HG02642 (cell line): ENCODE measurements at regions not wholly inside any gene's neighbourhood (a gene's known extent, or its start where the extent isn't known, plus 50 kb on each side); places are given as distances from the start of the nearest gene placed in this dataset.
A peak's percentile ranks its signal among the peaks of the same experiment; 100 is the strongest.

Experiments used
- ATAC-seq: cut with Tn5 transposase; IDR thresholded peaks from one replicate; pipeline ENCODE4 v1.9.1; 2021; ENCODE audit warnings: mild to moderate bottlenecking; ENCODE audit not compliant: unreplicated experiment, poor library complexity

DNA sequence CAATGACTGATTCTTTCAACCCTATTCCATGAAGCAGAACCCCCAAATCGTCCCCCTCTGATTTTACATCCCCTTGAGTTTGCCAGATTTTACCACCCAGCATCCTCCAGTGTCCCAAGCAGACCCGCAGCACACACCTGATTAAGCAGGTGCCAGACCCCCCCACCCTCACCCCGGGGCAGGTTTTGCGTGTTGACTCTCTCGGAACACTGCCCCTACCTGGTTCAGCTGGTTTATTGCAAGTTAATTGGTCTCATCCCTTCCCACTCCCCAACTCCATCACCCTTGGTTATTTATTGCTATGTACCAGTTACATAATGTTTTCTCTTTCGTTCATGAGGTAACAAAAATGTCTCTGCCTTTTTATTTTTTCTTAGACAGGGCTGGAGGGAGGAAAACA, 258.4 kb downstream of the BCOR start:
- no peak for ATAC-seq

DNA sequence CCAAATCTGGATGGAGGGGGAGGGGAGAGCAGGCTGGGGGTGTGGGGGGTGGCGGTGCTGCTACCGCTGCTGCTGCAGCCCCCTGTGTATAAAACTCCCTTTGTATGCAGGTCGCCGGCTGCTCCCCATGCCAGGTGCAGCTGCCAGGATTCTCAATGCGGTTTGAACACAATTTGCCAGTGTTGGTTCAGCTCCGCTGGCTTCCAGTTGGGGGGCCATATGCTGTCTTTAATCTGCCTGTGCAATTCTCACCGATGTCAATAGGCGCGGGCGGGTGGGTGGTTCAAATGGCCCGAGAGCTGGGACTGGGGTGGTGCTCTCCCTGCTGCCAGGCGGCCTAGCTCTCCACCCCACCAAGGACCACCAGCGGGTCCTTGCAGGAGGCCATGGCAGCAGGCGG, 257.6 kb downstream of the BCOR start:
- no peak for ATAC-seq

DNA sequence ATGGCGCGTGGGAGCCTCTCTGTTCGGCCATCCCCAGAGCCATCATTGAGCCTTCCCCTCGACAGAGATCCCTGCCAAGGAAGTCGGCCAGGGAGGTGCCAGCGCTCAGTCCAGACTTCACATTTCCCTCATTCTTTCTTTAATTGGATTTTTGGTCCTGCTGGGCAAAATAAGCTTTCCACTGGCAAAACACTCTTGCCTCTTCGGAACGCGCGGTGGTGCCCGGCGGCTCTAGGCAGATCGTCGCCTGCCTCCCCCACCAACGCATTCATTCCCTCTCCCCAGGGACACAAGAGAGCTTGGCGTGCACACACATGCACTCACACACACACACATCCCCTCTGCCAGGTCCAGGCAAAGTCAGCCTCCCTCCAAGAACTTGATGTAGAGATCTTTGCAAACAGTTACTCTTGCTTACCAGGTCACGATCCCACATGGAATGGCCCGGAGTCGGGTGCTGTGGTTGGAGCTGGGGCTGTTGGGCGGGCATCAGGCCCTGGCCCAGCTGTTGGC, 257.1 kb downstream of the BCOR start:
- ATAC-seq: no peak

DNA sequence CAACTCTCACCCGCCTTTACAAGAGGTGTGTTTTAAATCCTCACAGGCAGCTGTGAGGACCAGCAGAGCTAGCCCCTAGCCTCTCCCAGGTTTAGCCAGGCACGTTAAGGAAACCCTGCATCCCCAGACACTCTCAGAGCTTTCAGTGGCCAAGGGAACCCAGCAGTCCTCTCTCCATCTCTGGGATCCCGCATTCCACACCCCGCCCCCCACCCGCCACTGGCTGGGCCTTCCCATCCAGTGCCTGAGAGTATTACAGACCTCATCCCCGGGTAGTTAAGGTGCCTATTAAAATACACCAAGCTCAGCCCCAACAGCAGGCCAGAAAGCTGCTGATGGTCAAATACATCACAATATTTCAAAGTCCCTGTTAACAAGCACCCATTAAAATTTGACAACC, 256.2 kb downstream of the BCOR start:
- ATAC-seq: no peak

DNA sequence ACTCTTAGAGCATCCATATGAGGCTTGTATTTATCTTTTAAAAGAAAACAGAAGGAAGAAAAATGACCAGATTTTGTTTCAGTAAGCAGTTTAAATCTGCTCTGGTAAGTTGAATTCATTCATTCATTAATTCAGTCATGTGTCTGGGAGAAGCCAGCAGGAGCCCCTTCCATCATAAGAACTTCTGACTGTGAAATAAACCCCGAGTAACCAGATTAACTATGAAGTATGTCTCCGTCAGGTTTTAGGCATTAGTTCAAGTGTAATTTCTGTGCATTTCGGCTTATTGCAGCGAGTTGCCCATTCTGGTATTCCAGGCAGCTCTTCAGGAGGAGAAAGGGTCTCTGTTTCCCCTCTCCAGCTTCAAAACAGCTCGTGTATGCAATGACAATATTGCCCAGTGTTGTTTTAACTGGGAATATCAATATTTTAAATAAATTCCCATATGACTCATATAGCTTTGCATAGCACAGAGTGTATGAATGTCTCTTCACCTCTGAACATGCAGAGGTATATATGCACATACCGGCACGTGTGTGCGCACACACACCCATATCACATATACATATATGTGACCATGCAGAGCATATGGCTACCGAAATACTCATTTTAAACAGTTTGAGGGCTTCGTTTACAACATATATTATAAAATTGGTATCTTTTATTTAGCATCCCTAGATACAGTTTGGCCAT, 255.3 kb downstream of the BCOR start:
- no peak for ATAC-seq

DNA sequence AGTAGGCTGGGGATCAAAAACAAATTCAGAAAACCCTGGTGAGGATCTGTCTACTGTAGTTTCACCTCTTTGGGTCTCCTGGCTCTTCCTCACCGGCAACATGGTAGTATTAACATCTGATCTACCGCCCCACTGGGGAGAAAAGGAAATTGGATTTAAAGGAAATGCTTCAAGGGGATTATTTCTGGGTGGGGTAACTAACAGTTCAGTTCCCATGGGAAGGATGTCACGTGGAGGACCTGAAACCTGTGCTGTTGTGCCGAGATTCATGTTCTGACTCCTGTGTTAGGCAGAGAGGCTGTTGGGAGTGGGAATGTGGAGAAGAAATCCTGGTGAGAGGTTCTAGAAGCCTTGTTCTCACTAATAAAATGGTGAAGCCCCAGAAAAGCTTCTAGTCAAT, 254.4 kb downstream of the BCOR start:
- no peak for ATAC-seq

DNA sequence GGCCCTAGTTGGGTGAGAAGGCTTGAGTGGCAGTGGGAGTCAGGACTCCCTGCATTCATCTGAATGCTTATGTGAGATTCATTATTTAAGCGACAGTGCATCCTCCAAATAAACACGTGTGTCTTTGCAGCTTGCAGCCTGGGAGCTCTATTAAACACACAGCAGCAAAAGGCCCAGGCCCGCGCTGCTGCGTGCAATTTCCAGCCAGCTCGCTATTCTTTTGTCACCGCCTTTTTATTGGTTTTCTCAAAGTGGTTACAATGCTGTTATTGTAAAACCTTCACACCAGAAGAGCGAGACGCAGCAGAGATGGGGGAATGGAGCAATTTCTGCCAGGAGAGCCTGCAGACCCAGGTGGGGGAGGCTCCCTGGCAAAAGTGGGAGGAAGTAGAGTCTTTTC, 252.5 kb downstream of the BCOR start:
- ATAC-seq: no peak

DNA sequence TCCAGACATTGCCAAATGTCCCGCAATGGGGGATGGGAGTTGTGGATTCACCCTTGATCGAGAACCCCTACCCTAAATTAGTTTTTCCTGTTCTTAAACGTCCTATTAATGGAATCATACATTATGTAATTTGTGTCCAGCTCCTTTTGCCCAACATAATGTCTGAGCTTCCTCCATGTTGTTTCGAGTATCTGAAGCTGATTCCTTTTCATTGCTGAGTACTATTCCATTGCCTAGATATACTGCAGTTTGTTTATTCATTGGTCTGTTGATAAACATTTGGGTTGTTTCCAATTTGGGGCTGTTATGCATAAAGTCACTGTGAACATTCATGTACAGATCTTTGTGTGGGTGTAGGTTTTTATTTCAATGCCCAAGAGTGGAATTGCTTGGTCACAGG, 251.3 kb downstream of the BCOR start:
- ATAC-seq: no peak

DNA sequence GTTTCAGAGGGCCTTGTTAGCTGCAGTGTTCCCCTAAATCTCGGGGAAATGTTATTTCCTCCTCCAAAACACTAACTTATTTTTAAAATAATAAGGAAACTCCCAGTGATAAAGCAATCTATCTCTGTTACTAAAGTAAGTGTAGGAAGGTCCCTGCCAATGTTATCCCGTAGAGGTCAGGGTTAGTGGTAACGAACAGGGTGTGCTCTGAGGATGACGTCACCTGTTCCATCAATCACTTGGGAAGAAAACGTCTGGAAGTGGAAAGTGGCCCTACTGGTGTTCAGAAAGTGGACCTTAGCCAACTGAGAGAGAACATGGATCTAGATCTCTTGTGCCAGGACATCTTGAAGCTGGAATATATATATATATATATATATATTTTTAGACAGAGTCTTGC, 249.5 kb downstream of the BCOR start:
- no peak for ATAC-seq

DNA sequence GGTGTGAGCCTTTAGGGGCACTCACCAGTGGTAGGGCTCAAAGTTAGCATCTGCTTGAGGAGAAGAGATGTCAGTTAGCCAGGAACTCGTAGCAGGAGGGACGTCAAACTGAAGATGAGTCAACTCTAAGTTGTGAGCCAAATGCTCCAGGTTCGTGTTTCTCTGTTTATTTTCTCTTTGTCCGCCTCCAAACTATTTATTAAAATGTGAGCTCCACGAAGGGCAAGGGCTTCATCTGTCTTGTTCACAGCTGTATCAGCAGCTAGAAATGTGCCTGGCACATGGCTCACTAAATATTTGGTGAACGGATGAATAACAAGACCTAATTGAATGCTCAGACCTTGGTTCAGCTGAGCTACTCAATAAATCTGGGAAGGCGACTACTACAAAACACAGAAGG, 248.9 kb downstream of the BCOR start:
- ATAC-seq: no peak

DNA sequence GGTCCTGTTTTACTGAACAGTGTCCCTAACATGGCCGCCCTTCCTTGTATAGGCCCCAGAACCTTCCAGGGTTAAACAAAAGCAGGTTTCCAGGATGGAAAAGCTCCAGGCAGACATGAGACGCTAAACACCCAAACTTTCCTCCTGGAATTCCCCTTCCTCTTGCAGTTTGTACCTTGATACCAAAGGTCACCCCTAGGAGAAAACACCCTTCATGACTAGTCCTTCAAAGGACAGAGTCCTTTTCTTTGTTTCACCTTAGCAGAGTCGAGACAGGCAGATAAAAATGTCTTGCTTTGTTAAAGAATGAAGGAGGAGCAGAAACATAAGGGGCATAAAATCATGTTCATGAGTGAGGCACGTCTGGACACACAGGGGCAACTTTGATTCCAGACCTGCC, 247.5 kb downstream of the BCOR start:
- ATAC-seq: no peak

DNA sequence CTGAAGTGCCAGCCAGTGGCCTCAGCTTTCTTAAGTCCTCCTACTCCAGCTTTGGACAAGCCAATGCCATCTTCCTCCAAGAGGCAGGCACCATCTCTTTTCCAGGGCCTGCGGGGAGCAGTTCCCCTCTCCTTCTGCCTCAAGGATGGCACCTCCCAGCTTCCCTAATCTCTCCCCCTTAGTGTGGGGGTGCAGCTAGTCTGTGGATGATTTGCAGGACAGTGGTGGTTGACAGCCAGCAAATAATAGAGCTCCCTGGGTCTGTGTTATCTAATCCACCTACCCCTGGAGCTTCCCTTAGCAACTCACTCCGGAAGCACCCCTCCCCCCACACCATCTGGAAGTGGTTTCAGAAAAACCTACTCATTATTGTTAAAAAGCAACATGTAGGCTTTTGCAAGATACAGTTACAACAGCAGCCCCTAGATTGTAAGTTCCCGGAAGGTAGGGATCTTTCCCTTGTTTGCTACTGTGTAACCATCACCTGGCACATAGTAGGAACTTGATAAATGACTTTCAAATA, 247.1 kb downstream of the BCOR start:
- no peak for ATAC-seq

DNA sequence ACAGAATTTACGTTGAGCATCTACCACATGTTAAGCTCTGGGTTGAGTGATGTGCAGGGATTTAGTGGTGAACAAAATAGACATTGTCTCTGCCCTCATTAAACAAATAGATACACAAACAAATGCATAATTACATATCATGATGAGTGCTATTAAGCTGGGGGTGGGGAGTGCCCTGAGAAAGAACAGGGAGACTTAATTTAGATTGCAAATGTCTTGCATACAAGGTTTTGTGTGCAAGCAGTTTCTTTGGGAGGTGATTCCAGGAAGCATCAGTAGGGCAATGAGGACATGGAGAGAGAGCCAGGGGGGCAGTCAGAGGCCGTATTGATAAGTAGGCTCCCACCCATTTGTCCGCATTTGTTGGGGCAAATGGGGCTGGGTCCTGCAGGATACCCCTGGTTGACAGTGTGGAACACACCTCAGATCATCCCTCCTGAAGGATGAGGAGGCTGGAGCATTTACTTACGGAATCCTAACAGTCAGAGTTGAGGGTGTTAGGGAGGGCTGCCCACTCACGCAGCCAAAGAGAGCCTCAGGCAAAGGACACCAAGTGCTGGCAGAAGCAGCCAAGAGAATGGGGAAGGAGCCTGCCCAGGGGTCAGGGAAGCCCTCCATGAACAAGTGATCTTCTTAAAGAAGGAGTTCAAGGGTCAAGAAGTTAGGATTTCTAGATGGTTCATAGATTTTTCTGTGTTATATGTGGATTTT, 245.9 kb downstream of the BCOR start:
- ATAC-seq: no peak

DNA sequence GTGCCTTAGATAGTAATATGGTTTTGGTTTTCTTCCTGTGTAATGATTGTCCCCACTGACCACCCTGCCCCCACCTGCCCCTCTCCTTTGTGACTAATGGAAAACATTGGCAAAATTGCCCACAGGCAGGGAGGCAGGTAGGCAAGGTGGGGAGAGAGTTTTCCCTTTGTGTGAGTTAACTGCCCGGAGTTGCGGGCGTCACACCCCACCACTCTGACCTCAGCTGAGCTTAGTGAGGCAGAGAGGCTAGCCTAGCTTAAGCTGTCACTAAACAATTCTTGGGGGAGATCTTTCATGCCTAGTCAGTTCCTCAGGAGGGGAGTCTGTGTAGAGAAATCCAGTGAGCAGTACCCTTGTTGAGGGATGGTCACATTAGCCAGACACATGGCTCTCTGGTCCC, 245.3 kb downstream of the BCOR start:
- ATAC-seq: no peak

DNA sequence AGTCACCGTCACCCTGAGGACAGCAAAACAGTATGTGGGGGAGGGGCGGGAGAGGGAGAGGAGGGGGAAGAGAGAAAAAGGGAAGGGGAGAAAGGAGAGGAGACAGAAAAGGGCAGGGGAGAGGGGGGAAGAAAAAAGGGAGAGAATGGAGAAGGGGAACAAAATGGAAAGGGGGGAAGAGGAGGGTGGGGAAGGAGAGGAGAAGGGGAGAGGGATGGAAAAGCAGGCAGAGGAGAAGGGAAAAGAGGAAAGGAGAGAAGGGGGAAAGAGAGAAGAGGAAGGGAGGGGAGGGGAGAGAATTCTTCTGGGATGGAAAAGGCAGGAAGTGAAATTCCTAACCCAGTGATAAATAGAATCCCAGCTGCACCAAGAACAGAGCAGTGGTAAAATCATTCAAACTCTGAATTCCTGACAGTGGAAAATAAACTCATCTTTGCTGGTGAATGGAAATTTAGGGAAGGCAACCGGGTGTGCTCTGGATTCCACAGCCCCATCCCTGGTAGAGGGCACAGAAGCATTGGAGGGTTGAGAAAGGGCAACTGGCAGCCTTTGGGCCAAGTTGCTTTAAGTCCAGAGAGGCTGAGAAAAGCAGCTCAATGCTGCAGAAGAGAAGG, 244.2 kb downstream of the BCOR start:
- ATAC-seq: no peak

DNA sequence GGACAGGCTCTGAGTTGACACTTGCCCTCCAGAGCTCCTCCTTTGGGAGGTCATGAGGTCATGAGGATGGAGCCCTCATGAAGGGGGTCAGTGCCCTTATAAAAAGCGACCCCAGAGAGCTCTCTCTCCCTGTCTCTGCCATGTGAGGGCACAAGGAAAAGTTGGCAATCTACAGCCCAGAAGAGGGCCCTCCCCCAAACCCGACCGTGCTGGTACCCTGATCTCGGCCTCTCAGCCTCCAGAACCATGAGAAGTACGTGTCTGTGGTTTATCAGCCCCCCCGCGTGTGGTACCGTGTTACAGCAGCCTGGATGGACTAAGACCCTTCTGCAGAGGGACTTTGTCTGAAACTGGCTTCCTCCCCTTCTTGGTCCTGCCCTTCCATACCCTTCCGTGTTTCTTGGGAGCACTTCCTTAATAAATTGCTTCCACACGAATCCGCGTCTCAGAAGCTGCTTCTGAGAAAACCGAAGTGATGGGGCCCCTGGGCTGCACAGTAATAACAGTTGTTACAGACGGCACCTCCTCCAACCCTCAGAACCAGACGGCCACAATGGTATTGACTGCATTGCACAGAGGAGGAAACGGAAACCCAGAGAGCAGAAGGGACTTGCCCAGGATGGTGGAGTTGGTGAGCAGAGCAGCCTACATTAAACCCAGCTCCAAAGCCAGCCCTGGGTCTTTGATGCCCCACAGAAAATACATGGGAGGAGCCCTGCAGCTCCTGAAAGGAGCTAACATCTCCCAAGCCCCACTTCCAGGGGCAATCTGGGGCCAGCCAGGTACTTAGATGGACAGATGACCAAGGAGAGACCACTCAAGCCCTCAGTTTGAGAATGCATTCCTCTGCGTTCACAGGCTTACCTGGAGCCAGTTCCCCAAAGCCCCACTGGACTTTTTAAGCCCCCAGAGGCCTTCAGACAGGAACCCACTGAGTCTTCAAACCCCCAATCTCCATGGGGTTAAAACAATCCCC, 242.7 kb downstream of the BCOR start:
- peak; percentile 73 for ATAC-seq

DNA sequence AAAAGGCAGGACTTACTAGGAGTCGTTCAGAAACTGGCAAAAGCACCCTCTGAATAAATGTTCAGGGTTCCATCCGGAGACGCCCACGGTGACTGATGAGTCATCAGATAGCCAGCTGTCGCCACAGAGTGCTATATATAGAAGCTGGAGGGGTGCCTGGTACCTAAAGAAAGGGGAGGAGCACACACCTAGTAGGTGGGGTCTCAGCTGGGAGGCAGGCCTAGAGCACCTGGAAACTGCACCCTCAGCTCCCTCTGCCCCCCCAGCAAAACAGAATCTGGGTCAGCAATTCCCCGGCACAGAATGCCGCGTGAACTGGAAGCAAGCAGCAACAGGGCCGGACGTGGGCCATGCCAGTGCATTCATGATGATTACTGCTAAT, 242.0 kb downstream of the BCOR start:
- ATAC-seq: peak; percentile 47

DNA sequence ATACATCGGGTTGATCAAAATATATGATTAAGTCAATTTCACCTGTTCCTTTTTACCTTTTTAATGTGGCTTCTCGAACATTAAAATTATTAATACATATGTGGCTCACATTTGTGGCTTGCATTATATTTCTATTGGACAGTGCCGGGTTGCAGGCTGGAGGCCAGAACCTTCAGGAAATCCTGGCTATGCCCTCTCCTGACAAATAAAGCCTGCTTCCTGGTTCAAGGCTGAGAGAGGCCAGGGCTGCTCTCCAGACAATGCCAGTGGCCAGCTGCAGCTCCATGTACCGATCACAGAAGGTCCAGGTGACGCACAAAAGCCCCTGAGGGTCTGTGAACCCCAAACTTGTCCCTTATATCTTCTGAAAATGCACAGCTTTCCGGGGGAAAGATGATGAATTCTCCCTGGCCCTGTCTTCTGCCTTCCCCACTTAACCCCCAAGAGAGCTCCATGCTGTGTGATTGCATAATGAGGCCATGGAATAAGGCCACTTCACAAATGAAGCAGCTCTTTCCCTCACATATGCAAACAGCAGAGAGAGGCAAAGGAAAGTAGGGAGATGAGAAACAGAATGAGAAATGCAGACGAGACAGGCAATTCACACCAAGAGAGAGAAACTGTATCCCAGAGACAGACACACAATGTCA, 241.2 kb downstream of the BCOR start:
- ATAC-seq: no peak

DNA sequence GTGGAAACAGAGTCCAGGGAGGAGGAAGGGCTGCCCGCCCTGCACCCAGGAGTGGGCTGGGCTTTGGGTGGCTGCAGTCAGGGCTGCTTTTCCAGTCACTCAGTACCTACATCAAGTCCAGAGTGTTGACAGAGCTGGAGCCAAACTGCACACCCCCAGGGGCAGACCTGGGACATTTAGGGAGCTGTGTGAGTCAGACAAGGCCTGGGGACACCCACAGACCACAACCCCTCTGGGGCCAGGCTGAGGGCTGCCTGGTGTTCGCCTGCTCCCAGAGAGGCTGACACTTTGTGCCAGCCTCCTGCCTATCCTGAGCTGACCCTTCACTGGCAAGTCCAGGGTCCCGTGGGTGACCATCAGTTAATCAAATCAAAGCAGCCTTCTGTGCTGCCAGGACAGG, 240.0 kb downstream of the BCOR start:
- ATAC-seq: no peak
